Spleen (tissue), 7 donors: ENCODE measurements at regions not wholly inside any gene's neighbourhood (a gene's known extent, or its start where the extent isn't known, plus 50 kb on each side); places are given as distances from the start of the nearest gene placed in this dataset.

Source experiments
- CTCF ChIP-seq, 11 experiments: fragments of 200-600 bp in 7 of 11; fragments of 450-650 bp in 4 of 11; sonication (generic) in 4 of 11; IDR thresholded peaks in 8 of 11; conservative IDR thresholded peaks in 3 of 11; 1 replicate in 7 of 11; 2 replicates in 4 of 11; pipeline versions ENCODE4 v1.4.0 to v1.8.0; 2016 to 2021; ENCODE audit warnings: antibody characterized with exemption in 11 of 11, inconsistent platforms in 4 of 11, mild to moderate bottlenecking in 1 of 11
- POLR2A ChIP-seq, 3 donors: fragments of 450-650 bp; IDR thresholded peaks; one replicate each; pipeline ENCODE4 v1.5.1; 2017; ENCODE audit warnings: antibody characterized with exemption in 3 of 3, mild to moderate bottlenecking in 1 of 3
- POLR2AphosphoS5 ChIP-seq, 3 donors: sonication (generic); formaldehyde crosslinking; IDR thresholded peaks; one replicate each; pipeline ENCODE4 v1.5.1; 2017; ENCODE audit warnings: antibody characterized with exemption in 3 of 3
- donor health status: DM: no; HTN: no; CAD: no; lungs with moderate emphysema.
- donor health status: DM: no; HTN: no; CAD: no.
- donor health status: DM: no; HTN: no; CAD: no.

- TF ChIP-seq POLR2AphosphoS5 (IDR thresholded peaks at IDR 0.05), result no peak
- TF ChIP-seq CTCF (IDR thresholded peaks at IDR 0.05 in 8 of 11, conservative IDR thresholded peaks at IDR 0.05 in 3 of 11), result no peak
- TF ChIP-seq POLR2A (IDR thresholded peaks at IDR 0.05), result no peak
Observed at GRCh38 chr15:88740356-88740755, 62.9 kb upstream of the ACAN start.
